Osteocyte (in vitro differentiated cells): ENCODE measurements at regions not wholly inside any gene's neighbourhood (a gene's known extent, or its start where the extent isn't known, plus 50 kb on each side); places are given as distances from the start of the nearest gene placed in this dataset.

Experiments
- DNase-seq: peaks from one replicate; pipeline ENCODE4 v3.0.0; 2021; ENCODE audit warnings: mixed read lengths; ENCODE audit not compliant: unreplicated experiment; ENCODE audit errors: extremely low spot score
- H3K27ac Mint-ChIP-seq: one replicate; pipeline ENCODE4 v1.8.0; 2021; ENCODE audit warnings: mild to moderate bottlenecking, mixed read lengths; ENCODE audit not compliant: unreplicated experiment
- H3K27me3 Mint-ChIP-seq: one replicate; pipeline ENCODE4 v1.8.0; 2021; ENCODE audit warnings: mixed read lengths; ENCODE audit not compliant: unreplicated experiment
- H3K36me3 Mint-ChIP-seq: one replicate; pipeline ENCODE4 v1.8.0; 2021; ENCODE audit warnings: mixed read lengths; ENCODE audit not compliant: unreplicated experiment
- H3K4me1 Mint-ChIP-seq: one replicate; pipeline ENCODE4 v1.8.0; 2021; ENCODE audit warnings: mixed read lengths; ENCODE audit not compliant: unreplicated experiment
- H3K4me3 Mint-ChIP-seq: one replicate; pipeline ENCODE4 v1.8.0; 2021; ENCODE audit warnings: mild to moderate bottlenecking, moderate library complexity, mixed read lengths; ENCODE audit not compliant: unreplicated experiment
- H3K9me3 Mint-ChIP-seq: one replicate; pipeline ENCODE4 v1.8.0; 2021; ENCODE audit warnings: mixed read lengths; ENCODE audit not compliant: unreplicated experiment
- CTCF ChIP-seq: fragments of 200-600 bp; sonication (generic); IDR thresholded peaks from 2 replicates; pipeline ENCODE4 v1.5.0; 2021; ENCODE audit warnings: antibody characterized with exemption, mild to moderate bottlenecking, moderate library complexity

GRCh38 chr9:78486661-78487060 lies 189.7 kb downstream of the PSAT1 start:
- Mint-ChIP-seq H3K4me3 (no peak overlapping the region), H3K4me1 (no peaks in the 10 kb centered on the region), H3K36me3 (peaks cover 2% of the 10 kb centered on the region), H3K9me3 (peaks cover 22% of the 10 kb centered on the region), H3K27me3 (no peaks in the 10 kb centered on the region), H3K27ac (no peak overlapping the region)
- TF ChIP-seq CTCF, result no peak
- no peak for DNase-seq

DNA sequence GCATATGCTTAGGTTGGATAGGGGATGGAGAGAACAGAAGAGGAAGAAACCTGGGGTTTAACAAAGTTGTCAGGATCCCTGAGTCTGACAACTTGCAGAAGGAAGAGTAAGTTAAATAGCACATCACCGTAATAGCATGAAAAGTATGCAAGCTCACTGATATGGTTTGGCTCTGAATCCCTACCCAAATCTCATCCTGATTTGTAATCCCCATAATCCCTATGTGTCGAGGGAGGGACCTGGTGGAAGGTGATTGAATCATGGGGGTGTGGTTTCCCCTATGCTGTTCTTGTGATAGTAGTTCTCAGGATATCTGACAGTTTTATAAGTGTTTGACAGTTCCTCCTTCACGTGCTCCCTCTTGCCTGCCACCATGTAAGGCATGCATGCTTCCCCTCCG lies 193.3 kb downstream of the PSAT1 start:
- H3K27ac Mint-ChIP-seq, result no peak overlapping the region
- H3K4me1 Mint-ChIP-seq, result no peaks in the 10 kb centered on the region
- no peak for TF ChIP-seq CTCF
- H3K27me3 Mint-ChIP-seq, result no peaks in the 10 kb centered on the region
- H3K4me3 Mint-ChIP-seq, result no peak overlapping the region
- DNase-seq, result no peak
- peaks cover 7% of the 10 kb centered on the region for H3K9me3 Mint-ChIP-seq
- peaks cover 2% of the 10 kb centered on the region for H3K36me3 Mint-ChIP-seq

- H3K27me3 Mint-ChIP-seq, result no peaks in the 10 kb centered on the region
- TF ChIP-seq CTCF, result no peak
- H3K4me3 Mint-ChIP-seq, result no peak overlapping the region
- peaks cover 7% of the 10 kb centered on the region for H3K9me3 Mint-ChIP-seq
- H3K36me3 Mint-ChIP-seq, result peaks cover 2% of the 10 kb centered on the region
- no peak for DNase-seq
- H3K4me1 Mint-ChIP-seq, result no peaks in the 10 kb centered on the region
- no peak overlapping the region for H3K27ac Mint-ChIP-seq
Observed at GRCh38 chr9:78491402-78491801, 194.5 kb downstream of the PSAT1 start.

GRCh38 chr9:78493166-78493742 lies 196.3 kb downstream of the PSAT1 start:
- no peak for TF ChIP-seq CTCF
- DNase-seq, result no peak
- Mint-ChIP-seq H3K9me3 (peaks cover 4% of the 10 kb centered on the region), H3K4me3 (no peak overlapping the region), H3K27me3 (no peaks in the 10 kb centered on the region), H3K4me1 (peaks cover 2% of the 10 kb centered on the region), H3K27ac (no peak overlapping the region), H3K36me3 (peaks cover 2% of the 10 kb centered on the region)

- H3K9me3 Mint-ChIP-seq, result no peaks in the 10 kb centered on the region
- no peaks in the 10 kb centered on the region for H3K36me3 Mint-ChIP-seq
Observed at GRCh38 chr9:78502566-78502965, 205.6 kb downstream of the PSAT1 start.

More at GRCh38 chr9:78502566-78502965, 205.6 kb downstream of the PSAT1 start:
- Mint-ChIP-seq H3K4me3 (no peak overlapping the region), H3K27me3 (no peaks in the 10 kb centered on the region), H3K4me1 (peaks cover 14% of the 10 kb centered on the region), H3K27ac (no peak overlapping the region)
- TF ChIP-seq CTCF, result no peak
- DNase-seq, result no peak
